ENCODE measurements at regions not wholly inside any gene's neighbourhood (a gene's known extent, or its start where the extent isn't known, plus 50 kb on each side); places are given as distances from the start of the nearest gene placed in this dataset.

GRCh38 chr17:79521225-79521624 is 89.6 kb downstream of the RBFOX3 start:
- no peak for DNase-seq (ENCODE audit: low read depth in 2 of 2)

DNA sequence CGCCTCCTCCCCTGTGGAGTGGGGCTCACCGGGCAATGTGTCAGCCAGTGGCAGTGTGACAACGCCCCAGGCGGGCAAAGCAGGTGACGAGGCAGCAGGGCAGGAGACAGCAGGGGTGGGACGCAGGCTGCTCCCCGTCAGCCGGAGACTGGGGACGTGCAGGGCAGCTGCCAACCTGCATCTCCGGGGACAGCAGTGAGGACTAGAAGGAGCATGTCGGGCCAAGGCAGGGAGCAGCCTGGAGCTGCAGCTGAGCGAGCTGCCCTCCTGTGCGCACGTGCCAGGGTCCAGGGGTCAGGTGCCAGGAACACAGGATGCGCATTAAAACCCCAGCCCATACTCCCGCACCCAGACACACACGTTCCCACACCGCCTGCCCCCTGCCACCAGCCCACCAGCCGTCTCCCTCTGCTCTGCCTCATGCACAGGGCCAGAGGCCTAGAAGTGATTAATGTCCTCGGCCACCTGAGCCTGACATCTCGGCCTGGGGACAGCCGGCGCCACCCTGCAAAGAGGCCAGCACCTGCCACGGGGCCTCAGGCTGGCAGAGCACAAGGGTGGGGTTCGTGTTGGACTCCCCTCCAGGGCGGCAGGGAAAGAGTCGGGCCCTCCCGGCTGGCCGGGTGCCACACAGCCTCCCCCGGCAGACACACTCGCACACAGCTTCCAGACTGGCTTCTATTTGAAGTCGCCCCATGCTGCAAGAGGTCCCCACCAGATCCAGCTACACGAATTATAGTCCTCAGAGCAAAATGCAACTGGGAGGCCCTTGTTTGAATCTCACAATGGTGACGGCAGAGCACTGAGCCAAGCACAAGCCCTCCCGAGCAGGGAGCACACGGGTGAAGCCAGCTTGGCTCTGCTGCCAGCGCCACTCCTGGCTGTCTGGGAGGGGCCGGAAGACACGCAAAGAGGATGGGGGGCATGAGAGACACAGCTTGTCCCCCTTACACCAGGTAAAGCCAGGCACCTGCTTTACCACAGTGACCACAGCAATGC is 90.4 kb downstream of the RBFOX3 start:
- DNase-seq (ENCODE audit: low read depth in 2 of 2): no peak

DNA sequence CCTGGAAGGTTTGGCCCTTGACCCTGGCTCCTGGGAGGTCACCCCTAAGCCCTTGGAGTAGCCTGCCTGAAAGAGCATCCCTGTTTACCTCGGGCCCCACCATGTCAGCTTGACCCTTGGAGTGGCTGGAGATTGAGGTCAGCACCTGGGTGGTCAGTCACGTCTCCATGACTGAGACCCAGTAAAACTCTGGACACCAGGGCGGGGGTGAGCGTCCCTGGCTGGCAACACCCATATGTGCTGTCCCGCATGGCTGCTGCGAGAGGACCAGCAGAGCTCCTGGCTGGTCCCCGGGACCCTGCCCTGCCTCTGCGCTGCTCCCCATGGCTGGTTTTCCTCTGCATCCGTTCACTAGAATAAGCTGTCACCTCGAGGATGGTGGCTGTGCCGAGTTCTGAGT is 91.2 kb downstream of the RBFOX3 start:
- DNase-seq (ENCODE audit: low read depth in 2 of 2): no peak

- no peak for DNase-seq (ENCODE audit: low read depth in 2 of 2)
These were observed 92.0 kb downstream of the RBFOX3 start for GRCh38 chr17:79518585-79519523.

- no peak for DNase-seq (ENCODE audit: low read depth in 2 of 2)
These were observed 92.8 kb downstream of the RBFOX3 start for GRCh38 chr17:79517827-79518584.

- DNase-seq (ENCODE audit: low read depth in 2 of 2): no peak
These were observed 94.9 kb downstream of the RBFOX3 start for GRCh38 chr17:79515646-79516571.

GRCh38 chr17:79515110-79515509 is 95.7 kb downstream of the RBFOX3 start:
- DNase-seq (ENCODE audit: low read depth in 2 of 2): no peak

DNA sequence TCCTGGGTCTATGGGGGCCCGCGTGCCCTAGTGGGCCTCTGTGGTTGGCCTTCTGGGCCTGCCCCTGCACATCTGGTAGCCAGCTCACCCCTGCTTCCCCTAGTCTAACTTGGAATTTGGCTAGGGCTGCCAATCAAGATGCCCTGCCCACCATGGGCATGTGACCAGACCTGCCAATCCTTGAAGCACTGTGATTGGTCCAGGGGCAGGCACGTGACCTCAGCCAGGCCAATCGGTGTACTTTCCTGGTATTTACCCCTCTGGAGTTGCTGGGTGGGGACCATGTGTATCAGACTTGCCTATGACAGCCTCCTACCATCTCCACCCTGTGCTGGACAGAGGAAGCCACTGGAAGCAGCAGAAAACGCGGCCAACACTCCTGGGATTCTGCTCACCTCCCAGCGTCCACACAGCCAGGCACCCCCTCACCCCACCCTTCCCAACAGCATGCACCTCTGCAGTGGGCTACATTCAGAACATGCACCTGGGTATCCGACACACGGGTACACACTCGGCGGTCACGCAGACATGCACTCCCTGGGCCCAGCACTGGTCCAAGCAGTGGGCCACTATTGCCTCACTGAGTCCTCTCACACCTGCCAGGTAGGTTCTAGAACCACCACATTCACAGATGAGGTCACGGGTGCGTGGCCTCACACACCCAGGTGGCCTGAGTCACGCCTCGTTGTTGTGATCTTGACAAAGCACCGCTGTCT is 96.9 kb downstream of the RBFOX3 start:
- DNase-seq (ENCODE audit: low read depth in 2 of 2): no peak

DNA sequence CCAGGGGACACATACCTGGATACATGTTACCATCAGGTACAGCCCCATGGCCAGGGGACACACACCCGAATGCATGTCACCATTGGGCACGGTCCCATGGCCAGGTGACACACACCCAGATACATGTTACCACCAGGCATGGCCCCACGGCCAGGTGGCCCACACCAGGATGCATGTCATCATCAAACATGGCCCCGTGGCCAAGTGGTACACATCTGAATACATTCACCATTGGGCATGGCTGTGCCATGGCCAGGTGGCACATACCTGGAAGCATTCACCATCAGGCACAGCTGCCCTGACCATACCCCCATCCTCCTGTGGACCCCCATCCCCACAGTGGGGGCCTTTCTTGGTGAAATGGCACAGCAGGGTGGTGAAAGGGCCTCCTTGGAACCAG is 97.6 kb downstream of the RBFOX3 start:
- DNase-seq (ENCODE audit: low read depth in 2 of 2): no peak

- DNase-seq (ENCODE audit: low read depth in 2 of 2): no peak
These were observed 99.4 kb downstream of the RBFOX3 start for GRCh38 chr17:79511471-79511870.

DNA sequence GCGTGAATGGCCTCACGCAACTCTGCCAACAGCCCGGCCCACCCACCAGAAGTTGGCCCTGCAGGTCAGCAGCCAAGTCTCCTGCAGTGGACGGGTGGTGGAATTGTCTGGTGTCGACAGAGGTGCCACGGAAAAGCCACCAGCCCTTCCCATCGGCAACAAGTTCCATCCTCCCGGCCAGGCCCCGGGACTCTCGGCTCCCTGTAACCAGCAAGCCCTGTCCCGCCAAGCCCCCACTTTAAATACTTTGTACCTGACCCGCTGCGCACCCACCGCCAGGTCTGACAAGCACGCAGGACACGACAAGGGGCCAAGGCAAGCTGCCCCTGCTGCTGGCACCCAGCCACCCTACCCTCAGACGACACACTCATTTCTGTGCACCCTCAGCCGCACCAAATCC is 100.8 kb downstream of the RBFOX3 start:
- DNase-seq (ENCODE audit: low read depth in 2 of 2): no peak

DNA sequence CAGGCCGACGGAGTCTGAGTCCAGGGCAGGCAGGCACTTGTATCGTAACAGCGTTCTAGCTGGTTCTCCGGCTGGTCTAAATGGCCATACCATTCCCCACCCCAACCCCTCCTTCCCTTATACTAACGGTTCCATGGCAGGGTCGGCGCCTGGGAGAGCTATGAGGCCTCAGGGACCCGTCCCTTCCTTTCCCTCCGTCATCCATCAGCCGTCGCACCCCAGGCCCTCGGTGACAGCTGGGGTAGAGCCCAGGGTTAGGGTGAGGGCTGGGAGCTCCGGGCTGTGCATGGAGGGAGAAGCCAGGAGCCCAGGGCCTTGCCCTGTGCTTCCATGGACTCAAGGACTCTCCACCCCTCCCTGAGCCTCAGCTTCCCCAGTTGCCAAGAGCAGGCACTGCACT is 101.4 kb downstream of the RBFOX3 start:
- DNase-seq (ENCODE audit: low read depth in 2 of 2): no peak

GRCh38 chr17:79509008-79509407 is 101.8 kb downstream of the RBFOX3 start:
- no peak for DNase-seq (ENCODE audit: low read depth in 2 of 2)

DNA sequence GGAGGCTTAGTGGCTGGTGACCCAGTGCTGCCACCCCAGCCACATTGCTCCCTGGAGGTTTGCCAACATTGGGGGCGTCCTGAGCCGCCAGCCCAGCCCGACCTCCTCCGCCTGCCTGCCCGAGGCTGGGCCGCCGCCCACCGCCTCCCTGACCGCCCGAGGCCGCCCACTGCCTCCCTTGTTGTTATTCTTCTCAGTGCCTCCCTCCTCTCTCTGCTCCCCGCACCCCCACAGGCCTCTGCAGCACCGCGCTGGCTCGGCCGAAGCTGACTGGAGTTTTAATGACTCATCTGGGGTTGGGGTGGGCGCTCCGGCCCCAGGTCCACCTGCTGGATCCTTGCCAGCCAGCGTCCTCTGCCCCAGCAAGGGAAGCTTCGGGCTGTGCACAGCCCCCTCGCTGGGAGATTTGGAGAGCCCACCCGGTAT is 102.5 kb downstream of the RBFOX3 start:
- no peak for DNase-seq (ENCODE audit: low read depth in 2 of 2)

DNA sequence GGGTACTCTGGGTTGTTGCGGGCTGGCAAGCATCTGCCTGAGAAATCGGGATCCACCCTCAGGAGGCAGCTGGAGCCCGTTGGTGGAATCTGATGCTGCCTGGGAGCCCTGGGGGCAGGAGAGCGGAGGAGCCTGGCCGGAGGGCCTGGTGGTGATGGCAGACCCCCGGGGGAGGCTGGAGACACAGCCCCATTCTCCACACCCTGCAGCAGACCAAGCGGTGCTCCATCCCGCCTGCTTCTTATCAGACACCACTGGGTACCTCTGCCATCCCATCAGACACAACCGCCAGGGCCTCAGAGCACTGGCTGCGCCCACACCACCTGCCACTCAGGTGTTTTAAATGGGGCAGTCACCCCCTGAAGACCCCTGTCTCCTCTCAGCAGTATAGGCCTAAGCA is 103.9 kb downstream of the RBFOX3 start:
- DNase-seq (ENCODE audit: low read depth in 2 of 2): no peak

- DNase-seq (ENCODE audit: low read depth in 2 of 2): no peak
These were observed 104.5 kb downstream of the RBFOX3 start for GRCh38 chr17:79506150-79506870.

DNA sequence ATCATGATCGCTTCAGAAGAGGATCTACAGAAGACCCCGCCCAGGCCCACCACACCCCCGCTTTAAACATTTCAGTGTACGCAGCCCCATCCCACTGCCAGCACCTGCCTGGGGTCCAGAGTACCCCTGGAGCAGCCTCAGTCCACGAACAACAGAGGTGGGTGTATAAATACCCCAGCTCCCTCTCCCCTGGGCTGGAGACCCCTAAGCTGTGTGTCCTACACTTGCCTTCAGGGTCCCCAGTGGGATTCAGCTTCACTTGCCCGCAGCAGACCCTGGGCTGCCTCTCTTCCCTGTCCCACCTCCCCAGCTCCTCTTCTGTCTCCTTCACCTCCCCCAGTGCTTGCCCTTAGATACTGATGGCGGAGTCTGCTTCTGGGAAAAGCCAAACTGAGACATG is 105.7 kb downstream of the RBFOX3 start:
- no peak for DNase-seq (ENCODE audit: low read depth in 2 of 2)

DNA sequence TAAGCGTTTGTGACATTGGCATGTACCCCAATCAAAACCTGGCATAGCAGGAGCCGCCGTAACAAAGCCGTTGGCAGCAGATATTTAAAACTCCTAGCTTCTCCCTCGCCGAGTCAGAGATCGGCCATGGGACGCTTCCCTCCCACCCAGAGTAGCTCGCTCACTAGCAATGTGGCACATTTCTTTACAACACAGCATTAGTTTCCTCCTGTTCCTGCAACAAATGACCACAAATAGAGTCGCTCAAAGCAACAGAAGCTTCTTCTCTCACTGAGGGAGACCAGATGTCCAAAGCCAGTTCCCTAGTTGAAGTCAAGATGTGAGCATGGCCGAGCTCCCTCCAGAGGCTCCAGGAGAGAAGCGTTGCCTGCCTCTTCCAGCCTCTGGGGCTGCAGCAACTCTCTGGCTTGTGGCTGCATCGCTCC is 106.7 kb downstream of the RBFOX3 start:
- DNase-seq (ENCODE audit: low read depth in 2 of 2): no peak

GRCh38 chr17:79503126-79503839 is 107.6 kb downstream of the RBFOX3 start:
- DNase-seq (ENCODE audit: low read depth in 2 of 2): no peak

All from activated CD8-positive, alpha-beta memory T cell treated with anti-CD3 and anti-CD28 coated beads for 4 hours (primary cell).